H9 (cell line): ENCODE measurements at regions not wholly inside any gene's neighbourhood (a gene's known extent, or its start where the extent isn't known, plus 50 kb on each side); places are given as distances from the start of the nearest gene placed in this dataset.

Experiments
- DNase-seq: peaks from one replicate; pipeline ENCODE4 v3.0.0-alpha.2; 2017
- H2AFZ ChIP-seq: one replicate; pipeline ENCODE4 v1.6.1; 2013; ENCODE audit warnings: mild to moderate bottlenecking, low read length, control low read depth, moderate library complexity
- H2AK5ac ChIP-seq: 2 replicates; pipeline ENCODE4 v1.6.1; 2013; ENCODE audit warnings: low read length, control low read depth, mixed read lengths; ENCODE audit not compliant: insufficient read length
- H2BK120ac ChIP-seq: one replicate; pipeline ENCODE4 v1.6.1; 2013; ENCODE audit warnings: low read depth, mild to moderate bottlenecking, low read length, control low read depth, inconsistent platforms; ENCODE audit not compliant: poor library complexity, severe bottlenecking
- H2BK12ac ChIP-seq: 2 replicates; pipeline ENCODE4 v1.6.1; 2013; ENCODE audit warnings: low read length, control low read depth, mixed read lengths, low read depth; ENCODE audit not compliant: insufficient read length
- H2BK15ac ChIP-seq: 2 replicates; pipeline ENCODE4 v1.6.1; 2013; ENCODE audit warnings: low read depth, low read length, control low read depth
- H2BK20ac ChIP-seq: one replicate; pipeline ENCODE4 v1.6.1; 2013; ENCODE audit warnings: low read depth, mild to moderate bottlenecking, low read length, control low read depth, inconsistent platforms; ENCODE audit not compliant: poor library complexity, severe bottlenecking
- H2BK5ac ChIP-seq: 2 replicates; pipeline ENCODE4 v1.6.1; 2013; ENCODE audit warnings: low read length, control low read depth, mixed read lengths; ENCODE audit not compliant: insufficient read length
- H3K14ac ChIP-seq: 2 replicates; pipeline ENCODE4 v1.6.1; 2013; ENCODE audit warnings: low read length, control low read depth; ENCODE audit not compliant: insufficient read depth
- H3K18ac ChIP-seq: 2 replicates; pipeline ENCODE4 v1.6.1; 2013; ENCODE audit warnings: low read depth, mild to moderate bottlenecking, mixed read lengths, low read length, control low read depth; ENCODE audit not compliant: insufficient read length
- H3K23ac ChIP-seq: 2 replicates; pipeline ENCODE4 v1.6.1; 2013; ENCODE audit warnings: low read length, control low read depth, mixed read lengths, low read depth; ENCODE audit not compliant: insufficient read length
- H3K23me2 ChIP-seq: 2 replicates; pipeline ENCODE4 v1.6.1; 2013; ENCODE audit warnings: low read depth, mild to moderate bottlenecking, mixed read lengths, low read length, control low read depth; ENCODE audit not compliant: insufficient read length, poor library complexity, severe bottlenecking
- H3K27ac ChIP-seq: 2 replicates; pipeline ENCODE4 v1.5.1; 2013; ENCODE audit warnings: low read length, control low read depth, mixed read lengths, low read depth; ENCODE audit not compliant: insufficient read length
- H3K27me3 ChIP-seq: 2 replicates; pipeline ENCODE4 v1.6.1; 2013; ENCODE audit warnings: low read length, control low read depth, inconsistent platforms; ENCODE audit not compliant: insufficient read depth
- H3K4ac ChIP-seq: 2 replicates; pipeline ENCODE4 v1.6.1; 2013; ENCODE audit warnings: low read depth, mild to moderate bottlenecking, control low read depth, inconsistent platforms, low read length, moderate library complexity
- H3K4me1 ChIP-seq: 2 replicates; pipeline ENCODE4 v1.6.1; 2013; ENCODE audit warnings: low read length, control low read depth, inconsistent platforms; ENCODE audit not compliant: insufficient read depth
- H3K4me2 ChIP-seq: 2 replicates; pipeline ENCODE4 v1.6.1; 2013; ENCODE audit warnings: low read length, control low read depth, mixed read lengths; ENCODE audit not compliant: insufficient read length, insufficient read depth
- H3K56ac ChIP-seq: 2 replicates; pipeline ENCODE4 v1.6.1; 2013; ENCODE audit warnings: low read depth, mild to moderate bottlenecking, mixed read lengths, low read length, control low read depth; ENCODE audit not compliant: insufficient read length
- H3K79me1 ChIP-seq: 2 replicates; pipeline ENCODE4 v1.6.1; 2013; ENCODE audit warnings: low read depth, mild to moderate bottlenecking, moderate library complexity, low read length, control low read depth, inconsistent platforms; ENCODE audit not compliant: insufficient read depth, poor library complexity, severe bottlenecking
- H3K79me2 ChIP-seq: 2 replicates; pipeline ENCODE4 v1.6.1; 2013; ENCODE audit warnings: low read length, control low read depth, inconsistent platforms; ENCODE audit not compliant: insufficient read depth
- H3K9ac ChIP-seq: 2 replicates; pipeline ENCODE4 v1.6.1; 2013; ENCODE audit warnings: low read length, control low read depth, mixed read lengths; ENCODE audit not compliant: insufficient read length; ENCODE audit errors: extremely low read depth
- H3K9me3 ChIP-seq: one replicate; pipeline ENCODE4 v1.6.1; 2013; ENCODE audit warnings: low read depth, low read length, inconsistent platforms; ENCODE audit not compliant: control insufficient read depth
- H3T11ph ChIP-seq: one replicate; pipeline ENCODE4 v1.6.1; 2013; ENCODE audit warnings: mild to moderate bottlenecking, low read length, control low read depth, inconsistent platforms
- H4K20me1 ChIP-seq: one replicate; pipeline ENCODE4 v1.6.1; 2013; ENCODE audit not compliant: control insufficient read depth, insufficient read length, insufficient read depth
- H4K5ac ChIP-seq: 2 replicates; pipeline ENCODE4 v1.6.1; 2013; ENCODE audit warnings: low read depth, mild to moderate bottlenecking, mixed read lengths, low read length, control low read depth; ENCODE audit not compliant: insufficient read length
- H4K8ac ChIP-seq: replicated peaks from 2 replicates; pipeline ENCODE4 v1.6.1; 2013; ENCODE audit warnings: low read length, control low read depth, mixed read lengths, low read depth; ENCODE audit not compliant: insufficient read length
- H4K91ac ChIP-seq: 2 replicates; pipeline ENCODE4 v1.6.1; 2013; ENCODE audit warnings: low read depth, mild to moderate bottlenecking, moderate library complexity, mixed read lengths, low read length, control low read depth; ENCODE audit not compliant: insufficient read length
- H3K27ac Mint-ChIP-seq, 3 experiments: 2 replicates in 2 of 3; 3 replicates in 1 of 3; pipeline ENCODE4 v1.8.0; 2020 to 2021; ENCODE audit warnings: mixed read lengths in 3 of 3, mild to moderate bottlenecking in 1 of 3, moderate library complexity in 1 of 3
- H3K27me3 Mint-ChIP-seq: 2 replicates; pipeline ENCODE4 v1.8.0; 2021; ENCODE audit warnings: low read depth, mild to moderate bottlenecking, moderate library complexity, mixed read lengths
- H3K36me3 Mint-ChIP-seq, 3 experiments: 2 replicates in 2 of 3; 3 replicates in 1 of 3; pipeline ENCODE4 v1.8.0; 2020 to 2021; ENCODE audit warnings: low read depth in 3 of 3, mixed read lengths in 3 of 3; ENCODE audit not compliant: insufficient read depth in 1 of 3
- H3K4me1 Mint-ChIP-seq, 2 experiments: 2 replicates each; pipeline ENCODE4 v1.8.0; 2020; ENCODE audit warnings: mixed read lengths in 2 of 2
- H3K4me3 Mint-ChIP-seq, 2 experiments: 2 replicates in 1 of 2; 3 replicates in 1 of 2; pipeline ENCODE4 v1.8.0; 2020 to 2021; ENCODE audit warnings: mild to moderate bottlenecking in 2 of 2, mixed read lengths in 2 of 2, moderate library complexity in 1 of 2
- H3K9me3 Mint-ChIP-seq, 2 experiments: 2 replicates in 1 of 2; 3 replicates in 1 of 2; pipeline ENCODE4 v1.8.0; 2020; ENCODE audit warnings: mild to moderate bottlenecking in 2 of 2, mixed read lengths in 2 of 2, moderate library complexity in 1 of 2
- CTCF ChIP-seq: fragments of 200-600 bp; sonication (generic); conservative IDR thresholded peaks from 3 replicates; pipeline ENCODE4 v1.8.0; 2021; ENCODE audit warnings: antibody characterized with exemption, mild to moderate bottlenecking
- WGBS: extraction: QIAGEN DNeasy Blood & Tissue Kit; methylation state at CpG from one replicate; pipeline ENCODE4 v1.1.7; 2013; ENCODE audit warnings: missing lambda C conversion rate, low lambda C conversion rate, mixed read lengths; ENCODE audit not compliant: insufficient read length; ENCODE audit errors: extremely low coverage; 5-methylcytosine and 5-hydroxymethylcytosine counted together

GRCh38 chr10:94111367-94111766, 117.6 kb downstream of the PLCE1 start:
- H3K23me2 ChIP-seq, result no peaks in the 10 kb centered on the region
- no peak overlapping the region for H3K27ac ChIP-seq
- H3K27me3 Mint-ChIP-seq, result peaks cover 8% of the 10 kb centered on the region
- H3K4me1 ChIP-seq, result no peaks in the 10 kb centered on the region
- no peak overlapping the region for H3K27ac Mint-ChIP-seq
- no peaks in the 10 kb centered on the region for H3K79me2 ChIP-seq
- no peak overlapping the region for H3K4ac ChIP-seq
- H2BK120ac ChIP-seq, result no peak overlapping the region
- no peak overlapping the region for H2BK5ac ChIP-seq
- H3K14ac ChIP-seq, result no peak overlapping the region
- H3K4me1 Mint-ChIP-seq, result peaks cover 2 to 5% of the 10 kb centered on the region in 2 experiments
- no peaks in the 10 kb centered on the region for H3K9me3 ChIP-seq
- H2BK15ac ChIP-seq, result no peak overlapping the region
- H2BK12ac ChIP-seq, result no peak overlapping the region
- H3K9me3 Mint-ChIP-seq, result no peaks in the 10 kb centered on the region
- no peak overlapping the region for H2AFZ ChIP-seq
- H4K5ac ChIP-seq, result no peak overlapping the region
- H2BK20ac ChIP-seq, result no peak overlapping the region
- no peak overlapping the region for H3K9ac ChIP-seq
- no peak overlapping the region for H4K8ac ChIP-seq
- TF ChIP-seq CTCF, result no peak
- no peak overlapping the region for H2AK5ac ChIP-seq
- no peak overlapping the region for H3K4me2 ChIP-seq
- H3K27me3 ChIP-seq, result no peaks in the 10 kb centered on the region
- no peak overlapping the region for H4K91ac ChIP-seq
- no peak overlapping the region for H3K18ac ChIP-seq
- H4K20me1 ChIP-seq, result no peaks in the 10 kb centered on the region
- H3K36me3 Mint-ChIP-seq, result no peaks in the 10 kb centered on the region
- no peak overlapping the region for H3K56ac ChIP-seq
- H3T11ph ChIP-seq, result no peak overlapping the region
- H3K23ac ChIP-seq, result no peak overlapping the region
- no peak for DNase-seq
- no CpG with 5 or more reads among the region's 2 CpGs for WGBS
- H3K4me3 Mint-ChIP-seq, result no peak overlapping the region
- H3K79me1 ChIP-seq, result no peaks in the 10 kb centered on the region
